SU-DHL-6 (cell line): ENCODE measurements at regions not wholly inside any gene's neighbourhood (a gene's known extent, or its start where the extent isn't known, plus 50 kb on each side); places are given as distances from the start of the nearest gene placed in this dataset.
"Not testable (repeated sequence)": the region's sequence is repeated elsewhere in the genome, so short reads cannot be mapped to it uniquely, and the experiment has no call there.

ENCODE experiments used
- H2AFZ ChIP-seq: fragments of 200-600 bp; sonication (generic); 2 replicates; pipeline ENCODE4 v1.6.1; 2014; ENCODE audit warnings: low read depth, mild to moderate bottlenecking, moderate library complexity, mixed read lengths, antibody characterized with exemption, low read length; ENCODE audit not compliant: severe bottlenecking
- H3F3A ChIP-seq: fragments of 200-600 bp; shearing (Covaris generic); 2 replicates; pipeline ENCODE4 v1.6.0; 2016; ENCODE audit warnings: antibody characterized with exemption, mild to moderate bottlenecking; ENCODE audit not compliant: insufficient read depth
- H3K27ac ChIP-seq: fragments of 200-600 bp; sonication (generic); 2 replicates; pipeline ENCODE4 v1.5.1; 2016; ENCODE audit warnings: low read depth, mild to moderate bottlenecking, low read length, moderate library complexity, mixed read lengths
- H3K27me3 ChIP-seq: fragments of 200-600 bp; sonication (generic), shearing (Covaris generic); 2 replicates; pipeline ENCODE4 v1.6.0; 2014; ENCODE audit warnings: mild to moderate bottlenecking, low read length
- H3K36me3 ChIP-seq: fragments of 200-600 bp; sonication (generic); 2 replicates; pipeline ENCODE4 v1.6.1; 2014; ENCODE audit warnings: mild to moderate bottlenecking, low read length, mixed read lengths
- H3K4me2 ChIP-seq: fragments of 300-600, 200-600 bp; shearing (Covaris generic), sonication (generic); 2 replicates; pipeline ENCODE4 v1.6.0; 2014; ENCODE audit warnings: low read length, low read depth, mild to moderate bottlenecking; ENCODE audit not compliant: poor library complexity, severe bottlenecking
- H3K4me3 ChIP-seq: fragments of 200-600 bp; sonication (generic); 2 replicates; pipeline ENCODE4 v1.5.1; 2014; ENCODE audit warnings: antibody characterized with exemption, low read length, mild to moderate bottlenecking, mixed read lengths; ENCODE audit not compliant: insufficient read depth, poor library complexity, severe bottlenecking
- H3K79me2 ChIP-seq: fragments of 200-600 bp; sonication (generic); 2 replicates; pipeline ENCODE4 v1.6.1; 2014; ENCODE audit warnings: mild to moderate bottlenecking, low read length, moderate library complexity; ENCODE audit not compliant: insufficient read depth
- H3K9ac ChIP-seq: fragments of 200-600 bp; sonication (generic); 2 replicates; pipeline ENCODE4 v1.7.0; 2014; ENCODE audit warnings: mild to moderate bottlenecking, low read length
- H3K9me2 ChIP-seq: fragments of 200-600 bp; sonication (generic); replicated peaks from 2 replicates; pipeline ENCODE4 v1.6.1; 2014; ENCODE audit warnings: low read length; ENCODE audit not compliant: insufficient read depth
- H3K9me3 ChIP-seq: fragments of 200-600 bp; sonication (generic); 2 replicates; pipeline ENCODE4 v1.6.1; 2014; ENCODE audit warnings: low read length, mixed read lengths; ENCODE audit not compliant: insufficient read depth
- H4K20me1 ChIP-seq: fragments of 200-600 bp; sonication (generic); 2 replicates; pipeline ENCODE4 v1.6.1; 2014; ENCODE audit warnings: low read depth, mild to moderate bottlenecking, antibody characterized with exemption, low read length, moderate library complexity, mixed read lengths
- EZH2phosphoT487 ChIP-seq: fragments of 200-600 bp; sonication (generic), shearing (Covaris generic); conservative IDR thresholded peaks from 2 replicates; pipeline ENCODE4 v1.6.1; 2018; ENCODE audit warnings: mild to moderate bottlenecking, antibody characterized with exemption, low read length, moderate library complexity, mixed read lengths
- TF ChIP-seq, protein P1 (sequence below): fragments of 200-600 bp; sonication (generic); IDR thresholded peaks from one replicate; pipeline ENCODE4 v1.5.1; 2017; ENCODE audit warnings: antibody characterized with exemption, mild to moderate bottlenecking, low read length, moderate library complexity; ENCODE audit not compliant: insufficient read depth, poor library complexity, severe bottlenecking

DNA sequence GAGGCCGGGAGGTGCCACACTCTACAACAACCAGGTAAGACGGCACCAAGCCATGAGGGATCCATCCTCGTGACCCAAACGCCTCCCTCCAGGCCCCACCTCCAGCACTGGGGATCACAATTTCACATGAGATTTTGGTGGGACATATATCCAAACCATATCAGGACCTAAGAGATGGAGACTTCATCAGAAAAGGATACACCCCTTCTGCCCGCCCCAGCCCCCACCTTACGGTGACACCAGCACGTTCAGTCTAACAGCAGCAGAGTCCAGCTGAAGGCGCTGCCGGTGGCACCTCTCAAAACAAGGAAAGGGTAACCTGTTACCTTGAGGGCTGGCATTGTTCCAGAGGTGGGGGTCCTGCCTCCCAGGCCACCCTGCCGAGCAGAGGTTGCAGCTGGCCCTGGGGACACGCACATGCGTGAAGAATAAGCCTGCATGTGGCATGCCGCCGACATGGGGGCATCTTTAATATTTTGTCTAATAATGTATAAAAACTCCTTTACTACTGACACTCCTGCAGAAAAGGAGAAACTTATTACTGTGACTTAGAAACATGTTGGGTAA, 154.4 kb downstream of the GALR1 start:
- Histone ChIP-seq H3F3A (no peaks in the 10 kb centered on the region), H3K27me3 (no peaks in the 10 kb centered on the region)
- TF ChIP-seq, protein P1, sequence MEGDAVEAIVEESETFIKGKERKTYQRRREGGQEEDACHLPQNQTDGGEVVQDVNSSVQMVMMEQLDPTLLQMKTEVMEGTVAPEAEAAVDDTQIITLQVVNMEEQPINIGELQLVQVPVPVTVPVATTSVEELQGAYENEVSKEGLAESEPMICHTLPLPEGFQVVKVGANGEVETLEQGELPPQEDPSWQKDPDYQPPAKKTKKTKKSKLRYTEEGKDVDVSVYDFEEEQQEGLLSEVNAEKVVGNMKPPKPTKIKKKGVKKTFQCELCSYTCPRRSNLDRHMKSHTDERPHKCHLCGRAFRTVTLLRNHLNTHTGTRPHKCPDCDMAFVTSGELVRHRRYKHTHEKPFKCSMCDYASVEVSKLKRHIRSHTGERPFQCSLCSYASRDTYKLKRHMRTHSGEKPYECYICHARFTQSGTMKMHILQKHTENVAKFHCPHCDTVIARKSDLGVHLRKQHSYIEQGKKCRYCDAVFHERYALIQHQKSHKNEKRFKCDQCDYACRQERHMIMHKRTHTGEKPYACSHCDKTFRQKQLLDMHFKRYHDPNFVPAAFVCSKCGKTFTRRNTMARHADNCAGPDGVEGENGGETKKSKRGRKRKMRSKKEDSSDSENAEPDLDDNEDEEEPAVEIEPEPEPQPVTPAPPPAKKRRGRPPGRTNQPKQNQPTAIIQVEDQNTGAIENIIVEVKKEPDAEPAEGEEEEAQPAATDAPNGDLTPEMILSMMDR: no peak
- TF ChIP-seq EZH2phosphoT487: no peak

GRCh38 chr18:77405096-77405495, 155.4 kb downstream of the GALR1 start:
- Histone ChIP-seq H3F3A (no peaks in the 10 kb centered on the region), H3K79me2 (no peaks in the 10 kb centered on the region), H3K36me3 (no peaks in the 10 kb centered on the region), H3K9me2 (no peaks in the 10 kb centered on the region), H3K9me3 (no peaks in the 10 kb centered on the region), H3K9ac (no peak overlapping the region), H3K4me2 (no peak overlapping the region), H4K20me1 (no peaks in the 10 kb centered on the region), H3K27ac (no peak overlapping the region), H2AFZ (no peak overlapping the region), H3K27me3 (no peaks in the 10 kb centered on the region), H3K4me3 (no peak overlapping the region)
- no peak for TF ChIP-seq EZH2phosphoT487
- TF ChIP-seq, protein P1: no peak

More for the DNA sequence above, 154.4 kb downstream of the GALR1 start:
- no peaks in the 10 kb centered on the region for H3K9me3 ChIP-seq
- no peak overlapping the region for H3K4me3 ChIP-seq
- H3K79me2 ChIP-seq: no peaks in the 10 kb centered on the region
- H3K4me2 ChIP-seq: no peak overlapping the region
- H3K9me2 ChIP-seq: no peaks in the 10 kb centered on the region
- no peak overlapping the region for H3K9ac ChIP-seq
- H3K36me3 ChIP-seq: no peaks in the 10 kb centered on the region
- no peak overlapping the region for H2AFZ ChIP-seq
- H3K27ac ChIP-seq: no peak overlapping the region
- no peaks in the 10 kb centered on the region for H4K20me1 ChIP-seq

- no peak overlapping the region for H3K4me2 ChIP-seq
- H3K79me2 ChIP-seq: no peaks in the 10 kb centered on the region
- no peaks in the 10 kb centered on the region for H3K27me3 ChIP-seq
- H3K4me3 ChIP-seq: no peak overlapping the region
- no peak overlapping the region for H3K27ac ChIP-seq
- H2AFZ ChIP-seq: no peak overlapping the region
- H3F3A ChIP-seq: no peaks in the 10 kb centered on the region
- H3K9me2 ChIP-seq: no peaks in the 10 kb centered on the region
- no peaks in the 10 kb centered on the region for H3K36me3 ChIP-seq
- no peak overlapping the region for H3K9ac ChIP-seq
- H4K20me1 ChIP-seq: no peaks in the 10 kb centered on the region
- TF ChIP-seq, protein P1: no peak
- no peak for TF ChIP-seq EZH2phosphoT487
- no peaks in the 10 kb centered on the region for H3K9me3 ChIP-seq
Measured at GRCh38 chr18:77407733-77408132, 158.1 kb downstream of the GALR1 start.

GRCh38 chr18:77421546-77421945, 171.9 kb downstream of the GALR1 start:
- H3K9me3 ChIP-seq, H2AFZ ChIP-seq, H3K4me3 ChIP-seq, H4K20me1 ChIP-seq, H3K4me2 ChIP-seq, H3K9ac ChIP-seq, H3K79me2 ChIP-seq, H3F3A ChIP-seq, H3K27ac ChIP-seq, H3K9me2 ChIP-seq, H3K27me3 ChIP-seq, H3K36me3 ChIP-seq: not testable (repeated sequence)
